ENCODE measurements at regions not wholly inside any gene's neighbourhood (a gene's known extent, or its start where the extent isn't known, plus 50 kb on each side); places are given as distances from the start of the nearest gene placed in this dataset.

DNA sequence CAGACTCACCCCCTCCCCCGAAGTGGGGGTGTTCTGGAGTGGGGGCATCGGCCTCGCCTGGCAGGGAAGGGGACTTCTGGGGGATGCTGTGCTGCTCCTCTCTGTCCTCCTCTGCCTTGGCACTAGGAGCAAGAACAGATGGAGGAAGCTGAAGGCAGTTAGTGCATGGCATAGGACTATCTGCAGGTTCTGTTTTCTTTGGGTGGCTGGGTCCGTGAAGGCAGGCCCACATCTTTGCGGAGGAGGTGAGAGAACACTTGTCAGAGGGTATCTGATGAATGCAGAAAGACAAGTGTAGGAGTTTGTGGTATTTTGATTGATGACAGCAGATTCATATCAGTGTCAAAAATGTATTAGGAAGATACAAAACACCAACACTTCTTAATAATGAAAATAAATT, 411.4 kb downstream of the TSN start:
- Histone ChIP-seq H3K27me3 (ENCODE audit: insufficient read depth, low read depth) (peaks cover 26% of the 10 kb centered on the region), H3K4me2 (no peak overlapping the region), H3K36me3 (ENCODE audit: low read depth) (no peaks in the 10 kb centered on the region), H3K9me2 (ENCODE audit: insufficient read depth) (no peaks in the 10 kb centered on the region), H4K20me1 (ENCODE audit: insufficient read depth) (no peaks in the 10 kb centered on the region), H3K27ac (no peak overlapping the region), H3K9me3 (ENCODE audit: insufficient read depth, low read depth) (no peaks in the 10 kb centered on the region), H3K4me1 (replicated peaks; ENCODE audit: insufficient read depth) (no peaks in the 10 kb centered on the region), H3K4me3 (no peak overlapping the region), H3K79me2 (ENCODE audit: low read depth) (no peaks in the 10 kb centered on the region), H2AFZ (no peak overlapping the region), H3F3A (ENCODE audit: insufficient read depth, low read depth) (no peaks in the 10 kb centered on the region)
- no peak for DNase-seq
- ChIA-PET POLR2A (ENCODE audit: unreplicated experiment) (no interaction called here), CTCF (no interaction called here)
- TF ChIP-seq, protein P1, sequence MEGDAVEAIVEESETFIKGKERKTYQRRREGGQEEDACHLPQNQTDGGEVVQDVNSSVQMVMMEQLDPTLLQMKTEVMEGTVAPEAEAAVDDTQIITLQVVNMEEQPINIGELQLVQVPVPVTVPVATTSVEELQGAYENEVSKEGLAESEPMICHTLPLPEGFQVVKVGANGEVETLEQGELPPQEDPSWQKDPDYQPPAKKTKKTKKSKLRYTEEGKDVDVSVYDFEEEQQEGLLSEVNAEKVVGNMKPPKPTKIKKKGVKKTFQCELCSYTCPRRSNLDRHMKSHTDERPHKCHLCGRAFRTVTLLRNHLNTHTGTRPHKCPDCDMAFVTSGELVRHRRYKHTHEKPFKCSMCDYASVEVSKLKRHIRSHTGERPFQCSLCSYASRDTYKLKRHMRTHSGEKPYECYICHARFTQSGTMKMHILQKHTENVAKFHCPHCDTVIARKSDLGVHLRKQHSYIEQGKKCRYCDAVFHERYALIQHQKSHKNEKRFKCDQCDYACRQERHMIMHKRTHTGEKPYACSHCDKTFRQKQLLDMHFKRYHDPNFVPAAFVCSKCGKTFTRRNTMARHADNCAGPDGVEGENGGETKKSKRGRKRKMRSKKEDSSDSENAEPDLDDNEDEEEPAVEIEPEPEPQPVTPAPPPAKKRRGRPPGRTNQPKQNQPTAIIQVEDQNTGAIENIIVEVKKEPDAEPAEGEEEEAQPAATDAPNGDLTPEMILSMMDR (conservative IDR thresholded peaks at IDR 0.05) = no peak
- TF ChIP-seq EZH2 (IDR thresholded peaks at IDR 0.05; ENCODE audit: low read depth) = no peak
- intact Hi-C loops (cut with micrococcal nuclease; ENCODE audit: unreplicated experiment) = no loop called here
- no TSS peak for BruUV-seq (replicated peaks)

- no peak overlapping the region for H2AFZ ChIP-seq
- intact Hi-C loops (cut with micrococcal nuclease; ENCODE audit: unreplicated experiment) = no loop called here
- CTCF ChIA-PET = no interaction called here
- H4K20me1 ChIP-seq (ENCODE audit: insufficient read depth) = no peaks in the 10 kb centered on the region
- no peak overlapping the region for H3K27ac ChIP-seq
- BruUV-seq (replicated peaks) = no TSS peak
- H3K9me2 ChIP-seq (ENCODE audit: insufficient read depth) = no peaks in the 10 kb centered on the region
- DNase-seq = no peak
- H3K4me2 ChIP-seq = no peak overlapping the region
- H3K79me2 ChIP-seq (ENCODE audit: low read depth) = no peaks in the 10 kb centered on the region
- H3K4me3 ChIP-seq = no peak overlapping the region
- H3K9me3 ChIP-seq (ENCODE audit: insufficient read depth, low read depth) = no peaks in the 10 kb centered on the region
- peaks cover 24% of the 10 kb centered on the region for H3K27me3 ChIP-seq (ENCODE audit: insufficient read depth, low read depth)
- TF ChIP-seq, protein P1 (conservative IDR thresholded peaks at IDR 0.05) = no peak
- no peak for TF ChIP-seq EZH2 (IDR thresholded peaks at IDR 0.05; ENCODE audit: low read depth)
- H3K36me3 ChIP-seq (ENCODE audit: low read depth) = no peaks in the 10 kb centered on the region
- H3K4me1 ChIP-seq (replicated peaks; ENCODE audit: insufficient read depth) = no peaks in the 10 kb centered on the region
- POLR2A ChIA-PET (ENCODE audit: unreplicated experiment) = no interaction called here
- H3F3A ChIP-seq (ENCODE audit: insufficient read depth, low read depth) = no peaks in the 10 kb centered on the region
Measured at GRCh38 chr2:122167515-122167914, 412.1 kb downstream of the TSN start.

- CTCF ChIA-PET = no interaction called here
- no peaks in the 10 kb centered on the region for H3K79me2 ChIP-seq (ENCODE audit: low read depth)
- POLR2A ChIA-PET (ENCODE audit: unreplicated experiment) = no interaction called here
- no peak for DNase-seq
- H3K4me3 ChIP-seq = no peak overlapping the region
- no TSS peak for BruUV-seq (replicated peaks)
- H3K27ac ChIP-seq = no peak overlapping the region
- no peaks in the 10 kb centered on the region for H3F3A ChIP-seq (ENCODE audit: insufficient read depth, low read depth)
- no peaks in the 10 kb centered on the region for H3K9me2 ChIP-seq (ENCODE audit: insufficient read depth)
- H3K36me3 ChIP-seq (ENCODE audit: low read depth) = no peaks in the 10 kb centered on the region
- intact Hi-C loops (cut with micrococcal nuclease; ENCODE audit: unreplicated experiment) = no loop called here
- H3K4me1 ChIP-seq (replicated peaks; ENCODE audit: insufficient read depth) = no peaks in the 10 kb centered on the region
- peaks cover 30% of the 10 kb centered on the region for H3K27me3 ChIP-seq (ENCODE audit: insufficient read depth, low read depth)
- H2AFZ ChIP-seq = no peak overlapping the region
- no peaks in the 10 kb centered on the region for H4K20me1 ChIP-seq (ENCODE audit: insufficient read depth)
- TF ChIP-seq, protein P1 (conservative IDR thresholded peaks at IDR 0.05) = no peak
- no peak for TF ChIP-seq EZH2 (IDR thresholded peaks at IDR 0.05; ENCODE audit: low read depth)
- H3K9me3 ChIP-seq (ENCODE audit: insufficient read depth, low read depth) = no peaks in the 10 kb centered on the region
- no peak overlapping the region for H3K4me2 ChIP-seq
Measured at GRCh38 chr2:122168799-122169198, 413.3 kb downstream of the TSN start.

All from PC-9 (cell line).